Neural progenitor cell (in vitro differentiated cells): ENCODE measurements at regions not wholly inside any gene's neighbourhood (a gene's known extent, or its start where the extent isn't known, plus 50 kb on each side); places are given as distances from the start of the nearest gene placed in this dataset.

Experiments used
- DNase-seq: peaks from one replicate; pipeline ENCODE4 v3.0.0-alpha.2; 2016; ENCODE audit warnings: low spot score
- H2AFZ ChIP-seq: fragments of 200-600 bp; sonication (generic); replicated peaks from 2 replicates; pipeline ENCODE4 v1.6.1; 2016; ENCODE audit warnings: antibody characterized with exemption
- H3F3A ChIP-seq: fragments of 200-600 bp; sonication (generic); 2 replicates; pipeline ENCODE4 v1.6.1; 2016; ENCODE audit warnings: antibody characterized with exemption, low read depth
- H3K27ac ChIP-seq: fragments of 200-600 bp; sonication (generic); 2 replicates; pipeline ENCODE4 v1.5.1; 2016; ENCODE audit warnings: mild to moderate bottlenecking
- H3K27me3 ChIP-seq: fragments of 200-600 bp; sonication (generic); 2 replicates; pipeline ENCODE4 v1.6.1; 2016; ENCODE audit warnings: mild to moderate bottlenecking, moderate library complexity
- H3K36me3 ChIP-seq: fragments of 200-600 bp; sonication (generic); 2 replicates; pipeline ENCODE4 v1.5.1; 2016
- H3K4me1 ChIP-seq: fragments of 200-600 bp; sonication (generic); 2 replicates; pipeline ENCODE4 v1.6.1; 2016; ENCODE audit warnings: mixed run types
- H3K4me2 ChIP-seq: fragments of 200-600 bp; sonication (generic); 2 replicates; pipeline ENCODE4 v1.6.1; 2016
- H3K4me3 ChIP-seq: fragments of 200-600 bp; sonication (generic); 2 replicates; pipeline ENCODE4 v1.5.1; 2016
- H3K79me2 ChIP-seq: fragments of 200-600 bp; sonication (generic); 2 replicates; pipeline ENCODE4 v1.6.1; 2016; ENCODE audit warnings: low read depth
- H3K9ac ChIP-seq: fragments of 200-600 bp; sonication (generic); 2 replicates; pipeline ENCODE4 v1.6.1; 2016
- H3K9me3 ChIP-seq: fragments of 200-600 bp; sonication (generic); 2 replicates; pipeline ENCODE4 v1.5.1; 2016; ENCODE audit warnings: low read depth
- H4K20me1 ChIP-seq: fragments of 200-600 bp; sonication (generic); 2 replicates; pipeline ENCODE4 v1.6.1; 2016; ENCODE audit warnings: low read depth
- H3K27ac Mint-ChIP-seq: 3 replicates; pipeline ENCODE4 v1.8.0; 2021; ENCODE audit warnings: mixed read lengths
- H3K27me3 Mint-ChIP-seq: 2 replicates; pipeline ENCODE4 v1.8.0; 2022; ENCODE audit warnings: low read depth, mild to moderate bottlenecking, inconsistent platforms, moderate library complexity, mixed read lengths; ENCODE audit not compliant: insufficient read depth
- H3K36me3 Mint-ChIP-seq: 3 replicates; pipeline ENCODE4 v1.8.0; 2021; ENCODE audit warnings: mixed read lengths
- H3K4me1 Mint-ChIP-seq: 3 replicates; pipeline ENCODE4 v1.8.0; 2021; ENCODE audit warnings: mixed read lengths
- H3K4me3 Mint-ChIP-seq: 3 replicates; pipeline ENCODE4 v1.8.0; 2021; ENCODE audit warnings: mild to moderate bottlenecking, moderate library complexity, mixed read lengths
- H3K9me3 Mint-ChIP-seq: 3 replicates; pipeline ENCODE4 v1.8.0; 2020; ENCODE audit warnings: mixed read lengths
- CTCF ChIP-seq: fragments of 200-600 bp; sonication (generic); IDR thresholded peaks from 2 replicates; pipeline ENCODE4 v1.5.1; 2017; ENCODE audit warnings: antibody characterized with exemption, mild to moderate bottlenecking
- EZH2 ChIP-seq: fragments of 200-600 bp; sonication (generic); IDR thresholded peaks from 2 replicates; pipeline ENCODE4 v1.6.1; 2017; ENCODE audit warnings: antibody characterized with exemption, mild to moderate bottlenecking, moderate library complexity
- EZH2phosphoT487 ChIP-seq: fragments of 200-600 bp; sonication (generic); IDR thresholded peaks from 2 replicates; pipeline ENCODE4 v1.6.1; 2017; ENCODE audit warnings: antibody characterized with exemption

- no peak for DNase-seq
- H3K4me3 Mint-ChIP-seq, result no peak overlapping the region
- Histone ChIP-seq H3K79me2 (no peaks in the 10 kb centered on the region), H3K36me3 (no peaks in the 10 kb centered on the region), H3K4me2 (no peak overlapping the region), H3K9ac (no peak overlapping the region), H3K9me3 (no peaks in the 10 kb centered on the region), H3K27ac (no peak overlapping the region), H4K20me1 (no peaks in the 10 kb centered on the region), H3K4me3 (no peak overlapping the region), H3F3A (no peaks in the 10 kb centered on the region), H3K4me1 (no peaks in the 10 kb centered on the region), H3K27me3 (no peaks in the 10 kb centered on the region), H2AFZ (peak overlapping the region; percentile 87)
- H3K27me3 Mint-ChIP-seq, result no peaks in the 10 kb centered on the region
- H3K27ac Mint-ChIP-seq, result no peak overlapping the region
- H3K9me3 Mint-ChIP-seq, result no peaks in the 10 kb centered on the region
- H3K4me1 Mint-ChIP-seq, result no peaks in the 10 kb centered on the region
- TF ChIP-seq EZH2 (no peak), CTCF (no peak), EZH2phosphoT487 (no peak)
- H3K36me3 Mint-ChIP-seq, result no peaks in the 10 kb centered on the region
Measured at GRCh38 chr9:108516391-108516790, 339.4 kb downstream of the ACTL7B start.

GRCh38 chr9:108515856-108516255 is 339.9 kb downstream of the ACTL7B start:
- peak; percentile 17 for DNase-seq
- Mint-ChIP-seq H3K36me3 (no peaks in the 10 kb centered on the region), H3K4me3 (no peak overlapping the region), H3K9me3 (no peaks in the 10 kb centered on the region), H3K4me1 (no peaks in the 10 kb centered on the region), H3K27ac (no peak overlapping the region), H3K27me3 (no peaks in the 10 kb centered on the region)
- Histone ChIP-seq H3K27ac (no peak overlapping the region), H4K20me1 (no peaks in the 10 kb centered on the region), H3K4me2 (no peak overlapping the region), H2AFZ (peak overlapping the region; percentile 87), H3F3A (no peaks in the 10 kb centered on the region), H3K4me3 (no peak overlapping the region), H3K79me2 (no peaks in the 10 kb centered on the region), H3K4me1 (no peaks in the 10 kb centered on the region), H3K27me3 (no peaks in the 10 kb centered on the region), H3K36me3 (no peaks in the 10 kb centered on the region), H3K9me3 (no peaks in the 10 kb centered on the region), H3K9ac (no peak overlapping the region)
- TF ChIP-seq CTCF, result peak; percentile 41
- no peak for TF ChIP-seq EZH2phosphoT487

DNA sequence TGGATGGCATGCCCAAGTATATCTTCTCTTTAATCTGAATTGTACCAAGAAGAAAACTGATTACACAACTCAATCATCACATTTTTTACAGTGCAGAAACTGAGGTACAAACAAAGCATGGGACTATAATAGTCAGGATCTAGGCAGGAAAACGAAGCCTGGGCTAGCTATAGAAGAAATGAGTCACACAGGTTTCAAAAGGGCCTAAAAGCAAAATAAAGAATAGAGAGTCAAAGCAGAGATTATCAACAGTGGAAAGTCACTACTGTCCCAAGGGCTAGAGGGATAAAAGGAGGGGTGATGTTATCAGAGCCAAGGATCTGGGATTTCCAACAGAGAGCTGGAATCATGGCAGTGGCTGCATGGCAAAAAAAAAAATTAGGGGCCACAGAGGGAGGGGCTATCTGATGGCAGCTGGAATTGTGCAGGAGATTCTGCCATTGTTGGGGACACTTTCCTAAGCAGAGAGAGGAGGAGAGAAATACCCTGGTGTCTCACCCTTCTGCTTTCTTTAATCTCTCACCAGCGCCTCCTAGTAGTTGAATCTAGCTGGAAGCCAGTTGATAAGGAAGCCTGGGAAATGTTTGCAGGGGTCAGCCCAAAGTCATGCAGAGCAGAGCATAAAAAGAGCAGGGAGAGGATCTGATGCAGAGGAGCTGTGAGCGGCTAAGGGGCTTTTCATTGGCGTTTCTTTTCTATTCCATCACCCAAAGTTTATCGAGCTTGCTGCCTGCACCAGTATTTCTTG is 343.2 kb downstream of the ACTL7B start:
- Mint-ChIP-seq H3K9me3 (peaks cover 2% of the 10 kb centered on the region), H3K36me3 (no peaks in the 10 kb centered on the region), H3K4me1 (no peaks in the 10 kb centered on the region), H3K27ac (no peak overlapping the region), H3K4me3 (no peak overlapping the region), H3K27me3 (no peaks in the 10 kb centered on the region)
- H3K36me3 ChIP-seq, result no peaks in the 10 kb centered on the region
- H3K27me3 ChIP-seq, result no peaks in the 10 kb centered on the region
- DNase-seq, result peak; percentile 33
- H3K9me3 ChIP-seq, result no peaks in the 10 kb centered on the region
- H4K20me1 ChIP-seq, result no peaks in the 10 kb centered on the region
- H3K27ac ChIP-seq, result no peak overlapping the region
- H2AFZ ChIP-seq, result peak overlapping the region; percentile 17
- H3F3A ChIP-seq, result no peaks in the 10 kb centered on the region
- TF ChIP-seq CTCF (peak; percentile 32), EZH2 (no peak), EZH2phosphoT487 (no peak)
- H3K79me2 ChIP-seq, result no peaks in the 10 kb centered on the region
- H3K9ac ChIP-seq, result no peak overlapping the region
- no peak overlapping the region for H3K4me2 ChIP-seq
- H3K4me1 ChIP-seq, result no peaks in the 10 kb centered on the region
- no peak overlapping the region for H3K4me3 ChIP-seq
